ENCODE measurements at regions not wholly inside any gene's neighbourhood (a gene's known extent, or its start where the extent isn't known, plus 50 kb on each side); places are given as distances from the start of the nearest gene placed in this dataset.

DNA sequence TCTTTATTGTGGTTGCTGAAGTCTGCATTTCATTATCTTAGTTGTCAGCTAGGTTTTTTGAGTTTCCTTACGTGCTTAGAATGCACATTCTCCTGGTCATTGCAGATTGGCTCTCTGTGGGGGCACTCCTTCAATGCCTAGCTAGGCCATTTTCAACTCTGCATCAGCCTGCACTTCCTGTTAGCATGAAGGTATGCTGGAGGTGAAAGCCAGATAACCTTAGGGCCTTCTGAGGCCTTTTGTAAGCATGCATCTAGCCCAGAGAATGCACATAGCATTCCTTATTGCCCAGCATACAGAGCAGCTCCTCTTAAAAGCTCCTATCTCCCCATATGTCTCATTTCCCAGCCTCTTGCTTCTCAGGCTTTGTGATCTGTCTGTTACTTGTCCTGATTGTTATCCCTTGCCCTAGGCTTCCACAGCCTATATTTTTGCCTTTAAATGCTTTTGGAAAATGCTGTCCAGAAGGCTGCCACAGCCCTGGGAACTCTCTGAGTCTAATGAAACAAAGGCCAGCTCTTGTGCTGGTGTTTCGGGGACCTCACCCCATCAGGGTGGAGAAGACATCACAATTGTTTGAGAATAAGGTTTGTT lies 108.1 kb upstream of the IGFBP3 start:
- TF ChIP-seq, protein P1, sequence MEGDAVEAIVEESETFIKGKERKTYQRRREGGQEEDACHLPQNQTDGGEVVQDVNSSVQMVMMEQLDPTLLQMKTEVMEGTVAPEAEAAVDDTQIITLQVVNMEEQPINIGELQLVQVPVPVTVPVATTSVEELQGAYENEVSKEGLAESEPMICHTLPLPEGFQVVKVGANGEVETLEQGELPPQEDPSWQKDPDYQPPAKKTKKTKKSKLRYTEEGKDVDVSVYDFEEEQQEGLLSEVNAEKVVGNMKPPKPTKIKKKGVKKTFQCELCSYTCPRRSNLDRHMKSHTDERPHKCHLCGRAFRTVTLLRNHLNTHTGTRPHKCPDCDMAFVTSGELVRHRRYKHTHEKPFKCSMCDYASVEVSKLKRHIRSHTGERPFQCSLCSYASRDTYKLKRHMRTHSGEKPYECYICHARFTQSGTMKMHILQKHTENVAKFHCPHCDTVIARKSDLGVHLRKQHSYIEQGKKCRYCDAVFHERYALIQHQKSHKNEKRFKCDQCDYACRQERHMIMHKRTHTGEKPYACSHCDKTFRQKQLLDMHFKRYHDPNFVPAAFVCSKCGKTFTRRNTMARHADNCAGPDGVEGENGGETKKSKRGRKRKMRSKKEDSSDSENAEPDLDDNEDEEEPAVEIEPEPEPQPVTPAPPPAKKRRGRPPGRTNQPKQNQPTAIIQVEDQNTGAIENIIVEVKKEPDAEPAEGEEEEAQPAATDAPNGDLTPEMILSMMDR (IDR thresholded peaks at IDR 0.05), result no peak
- no peak for TF ChIP-seq POLR2A (IDR thresholded peaks at IDR 0.05)
